Smooth muscle cell (in vitro differentiated cells): ENCODE measurements at regions not wholly inside any gene's neighbourhood (a gene's known extent, or its start where the extent isn't known, plus 50 kb on each side); places are given as distances from the start of the nearest gene placed in this dataset.

ENCODE experiments used
- DNase-seq: peaks from one replicate; lab custom pipeline; 2025; ENCODE audit not compliant: unreplicated experiment; lab: John Stamatoyannopoulos, UW
- H2AFZ ChIP-seq: fragments of 200-600 bp; sonication (generic); 2 replicates; pipeline ENCODE4 v1.6.0; 2016; ENCODE audit warnings: antibody characterized with exemption, low read depth, mild to moderate bottlenecking
- H3F3A ChIP-seq: fragments of 200-600 bp; sonication (generic); 2 replicates; pipeline ENCODE4 v1.6.0; 2017; ENCODE audit warnings: antibody characterized with exemption, low read depth
- H3K27ac ChIP-seq: fragments of 200-600 bp; sonication (generic); 2 replicates; pipeline ENCODE4 v1.5.1; 2016; ENCODE audit warnings: low read depth, mild to moderate bottlenecking
- H3K27me3 ChIP-seq: fragments of 200-600 bp; sonication (generic); 2 replicates; pipeline ENCODE4 v1.6.1; 2016; ENCODE audit warnings: low read depth, mild to moderate bottlenecking
- H3K36me3 ChIP-seq: fragments of 200-600 bp; sonication (generic); 2 replicates; pipeline ENCODE4 v1.5.1; 2016; ENCODE audit warnings: low read depth
- H3K4me1 ChIP-seq: fragments of 200-600 bp; sonication (generic); 2 replicates; pipeline ENCODE4 v1.5.1; 2016; ENCODE audit warnings: low read depth
- H3K4me2 ChIP-seq: fragments of 200-600 bp; sonication (generic); 2 replicates; pipeline ENCODE4 v1.6.0; 2016; ENCODE audit warnings: mild to moderate bottlenecking
- H3K4me3 ChIP-seq: fragments of 200-600 bp; sonication (generic); 2 replicates; pipeline ENCODE4 v1.5.1; 2016; ENCODE audit warnings: mild to moderate bottlenecking
- H3K79me2 ChIP-seq: fragments of 200-600 bp; sonication (generic); 2 replicates; pipeline ENCODE4 v1.6.0; 2016; ENCODE audit warnings: low read depth, mild to moderate bottlenecking
- H3K9ac ChIP-seq: fragments of 200-600 bp; sonication (generic); 2 replicates; pipeline ENCODE4 v1.6.0; 2016; ENCODE audit warnings: low read depth
- H3K9me3 ChIP-seq: fragments of 200-600 bp; sonication (generic); replicated peaks from 2 replicates; pipeline ENCODE4 v1.5.1; 2016; ENCODE audit warnings: low read depth
- H4K20me1 ChIP-seq: fragments of 200-600 bp; sonication (generic); 2 replicates; pipeline ENCODE4 v1.6.0; 2016; ENCODE audit warnings: low read depth
- CTCF ChIP-seq: fragments of 200-600 bp; sonication (generic); IDR thresholded peaks from 2 replicates; pipeline ENCODE4 v1.5.1; 2017; ENCODE audit warnings: borderline replicate concordance, mild to moderate bottlenecking, antibody characterized with exemption; ENCODE audit not compliant: insufficient read depth, poor library complexity, severe bottlenecking
- WGBS: methylation state at CpG from one replicate; pipeline ENCODE4 v1.1.7; 2016; ENCODE audit warnings: low lambda C conversion rate; 5-methylcytosine and 5-hydroxymethylcytosine counted together

GRCh38 chr14:87115234-87115633 lies 877.7 kb downstream of the GALC start:
- 52% methylated on average over 1 of the region's 1 CpG for WGBS
- Histone ChIP-seq H3K4me1 (no peaks in the 10 kb centered on the region), H2AFZ (no peak overlapping the region), H3K36me3 (no peaks in the 10 kb centered on the region), H3K9ac (no peak overlapping the region), H3K4me2 (no peak overlapping the region), H3K79me2 (no peaks in the 10 kb centered on the region), H3K9me3 (no peaks in the 10 kb centered on the region), H3K4me3 (no peak overlapping the region), H4K20me1 (no peaks in the 10 kb centered on the region), H3K27me3 (no peaks in the 10 kb centered on the region), H3F3A (no peaks in the 10 kb centered on the region), H3K27ac (no peak overlapping the region)
- TF ChIP-seq CTCF, result no peak
- no peak for DNase-seq

- TF ChIP-seq CTCF, result no peak
- Histone ChIP-seq H3K4me3 (no peak overlapping the region), H3F3A (no peaks in the 10 kb centered on the region), H2AFZ (no peak overlapping the region), H3K9ac (no peak overlapping the region), H3K79me2 (no peaks in the 10 kb centered on the region), H4K20me1 (no peaks in the 10 kb centered on the region), H3K4me1 (no peaks in the 10 kb centered on the region), H3K27me3 (no peaks in the 10 kb centered on the region), H3K36me3 (no peaks in the 10 kb centered on the region), H3K4me2 (no peak overlapping the region), H3K27ac (no peak overlapping the region), H3K9me3 (no peaks in the 10 kb centered on the region)
- DNase-seq, result no peak
- WGBS, result 86% methylated on average over 5 of the region's 5 CpGs
Observed at GRCh38 chr14:87113286-87113685, 879.7 kb downstream of the GALC start.

GRCh38 chr14:87111741-87112140 lies 881.2 kb downstream of the GALC start:
- DNase-seq, result no peak
- Histone ChIP-seq H2AFZ (no peak overlapping the region), H3K27ac (no peak overlapping the region), H3K4me3 (no peak overlapping the region), H3K27me3 (no peaks in the 10 kb centered on the region), H3K4me1 (no peaks in the 10 kb centered on the region), H3K9ac (no peak overlapping the region), H3K79me2 (no peaks in the 10 kb centered on the region), H3K9me3 (no peaks in the 10 kb centered on the region), H3K4me2 (no peak overlapping the region), H3F3A (no peaks in the 10 kb centered on the region), H4K20me1 (no peaks in the 10 kb centered on the region), H3K36me3 (no peaks in the 10 kb centered on the region)
- 91% methylated on average over 3 of the region's 3 CpGs for WGBS
- no peak for TF ChIP-seq CTCF

GRCh38 chr14:87111126-87111525 lies 881.9 kb downstream of the GALC start:
- 92% methylated on average over 1 of the region's 1 CpG for WGBS
- Histone ChIP-seq H3K4me1 (no peaks in the 10 kb centered on the region), H3K27ac (no peak overlapping the region), H3F3A (no peaks in the 10 kb centered on the region), H3K36me3 (no peaks in the 10 kb centered on the region), H3K9ac (no peak overlapping the region), H3K79me2 (no peaks in the 10 kb centered on the region), H3K4me3 (no peak overlapping the region), H3K9me3 (no peaks in the 10 kb centered on the region), H3K4me2 (no peak overlapping the region), H2AFZ (no peak overlapping the region), H4K20me1 (no peaks in the 10 kb centered on the region), H3K27me3 (no peaks in the 10 kb centered on the region)
- no peak for TF ChIP-seq CTCF
- DNase-seq, result no peak
